ENCODE measurements at regions not wholly inside any gene's neighbourhood (a gene's known extent, or its start where the extent isn't known, plus 50 kb on each side); places are given as distances from the start of the nearest gene placed in this dataset.

DNA sequence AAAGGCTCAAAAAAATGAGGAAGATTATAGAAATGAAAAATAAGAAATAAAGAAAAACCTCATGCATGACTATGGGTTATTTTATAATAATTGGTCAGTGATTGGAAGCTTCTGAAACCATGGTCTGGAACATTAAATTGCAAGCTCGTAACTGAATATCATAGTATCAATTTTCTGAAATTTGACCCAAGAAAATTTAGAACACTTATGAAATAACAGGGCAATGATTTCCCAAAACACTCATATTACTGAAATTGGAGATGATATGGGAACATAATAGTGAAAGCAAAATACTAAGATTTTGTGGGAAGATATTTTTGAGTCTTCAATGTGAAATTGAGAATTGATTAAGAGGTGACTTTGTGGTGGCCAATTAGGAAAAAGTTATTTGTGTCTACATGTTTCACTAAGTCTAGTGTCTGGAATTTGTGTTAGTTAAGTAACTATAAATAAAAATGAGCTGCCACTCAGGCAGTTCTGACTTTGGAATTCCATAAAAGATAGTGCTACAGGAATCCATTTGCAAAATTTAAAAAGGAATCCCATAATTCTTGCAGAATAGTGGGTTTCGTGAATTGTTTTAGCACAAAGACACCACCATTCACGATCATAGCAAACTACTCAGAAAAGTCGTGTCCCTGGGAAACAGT, 603.0 kb downstream of the LMO7 start:
- no peak for DNase-seq

DNA sequence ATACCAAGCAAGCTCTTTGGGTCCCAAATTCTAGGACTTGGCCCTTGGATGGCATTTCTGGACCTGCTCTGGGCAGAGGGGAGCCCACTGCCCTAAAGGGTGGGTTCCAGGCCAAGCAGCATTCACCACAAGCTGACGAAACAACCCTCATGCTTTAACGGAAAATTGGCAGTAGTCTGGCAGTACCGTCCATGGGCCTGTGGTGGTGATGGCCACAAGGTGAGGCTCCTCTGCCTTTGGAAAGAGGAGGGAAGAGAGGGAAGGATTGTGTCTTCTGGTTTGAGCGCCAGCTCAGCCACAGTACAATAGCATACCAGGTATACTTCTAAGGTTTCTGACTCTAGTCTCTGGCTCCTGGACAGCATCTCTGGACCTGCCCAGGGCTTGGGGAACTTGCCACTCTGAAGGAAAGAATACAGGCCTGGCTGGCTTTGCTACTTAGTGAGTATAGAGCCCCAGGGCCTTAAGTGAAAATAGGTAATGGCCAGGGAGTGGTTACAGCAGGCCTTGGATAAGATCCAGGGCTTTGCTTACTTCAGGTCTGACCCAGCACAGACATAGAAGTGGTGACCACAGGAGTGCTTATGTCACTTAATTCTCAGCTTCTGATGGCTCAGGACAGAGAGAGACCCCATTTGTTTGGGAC, 595.5 kb downstream of the LMO7 start:
- DNase-seq, result no peak

DNA sequence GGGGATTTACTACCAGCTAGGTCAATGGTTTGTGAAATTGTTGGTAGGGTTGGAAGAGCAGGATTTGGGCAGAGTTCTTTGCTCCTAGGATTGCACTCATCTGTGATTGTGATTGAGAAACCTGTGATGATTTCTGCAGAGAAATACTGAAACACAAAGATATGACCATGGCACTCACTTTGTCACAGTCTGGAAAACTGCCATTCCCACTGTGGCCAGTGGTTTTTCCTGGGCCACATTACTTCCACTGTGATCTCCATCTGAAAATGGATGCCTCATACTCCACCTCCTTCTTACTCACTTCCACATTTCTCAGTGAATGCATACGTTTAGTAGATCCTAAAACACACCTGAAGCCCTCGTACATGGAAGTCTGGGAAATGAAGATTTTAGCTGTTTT, 593.2 kb downstream of the LMO7 start:
- no peak for DNase-seq

DNA sequence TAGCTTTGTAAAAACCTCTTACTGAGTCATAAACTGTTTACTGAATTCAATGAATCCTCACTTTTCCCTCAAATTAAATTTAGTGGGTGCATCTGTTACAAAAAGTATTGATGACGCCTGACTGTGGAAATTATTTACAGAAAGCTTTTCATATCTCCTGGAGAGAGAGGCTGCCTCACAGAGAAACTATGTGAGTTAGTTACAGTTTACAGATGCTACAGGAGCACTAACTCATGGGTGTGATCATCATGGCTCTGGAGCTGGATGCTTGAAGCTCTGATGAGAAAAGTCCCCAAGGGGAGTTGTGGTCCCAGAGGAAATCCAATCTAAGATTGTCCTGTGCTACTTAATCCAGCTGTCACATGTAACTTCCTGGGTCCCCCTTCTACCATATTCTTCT, 590.8 kb downstream of the LMO7 start:
- DNase-seq, result no peak

DNA sequence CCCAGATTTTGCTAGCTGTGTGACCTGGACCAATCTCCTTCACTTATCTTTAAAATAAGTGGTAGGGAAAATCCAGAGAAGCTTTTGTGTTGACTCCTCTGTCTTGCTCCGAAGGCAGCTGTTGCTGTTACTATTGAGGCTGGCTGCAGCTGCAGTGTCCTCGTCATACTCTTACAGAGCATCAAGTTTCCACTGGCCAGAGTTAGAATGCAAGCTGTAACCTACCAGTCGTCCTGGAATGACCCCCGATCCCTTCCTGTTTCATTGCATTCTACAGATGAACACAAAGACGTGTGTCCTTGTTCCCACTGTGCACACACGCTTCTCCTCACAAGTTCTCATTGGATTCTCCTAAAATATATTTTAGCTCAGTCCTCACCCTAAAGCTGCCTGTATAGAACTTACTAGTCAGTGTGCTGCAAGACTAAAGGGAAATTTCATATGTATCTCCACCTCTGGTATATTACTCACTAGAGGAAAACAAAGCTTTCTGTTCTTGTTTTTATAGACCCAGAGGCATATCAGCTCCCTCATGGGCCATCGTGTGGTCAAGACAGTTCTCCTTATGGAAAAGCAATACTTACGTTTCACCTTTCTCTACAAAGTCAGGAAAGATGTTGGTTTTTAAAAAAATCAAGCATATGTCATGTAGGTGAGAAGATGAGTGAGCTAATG, 589.8 kb downstream of the LMO7 start:
- no peak for DNase-seq

DNA sequence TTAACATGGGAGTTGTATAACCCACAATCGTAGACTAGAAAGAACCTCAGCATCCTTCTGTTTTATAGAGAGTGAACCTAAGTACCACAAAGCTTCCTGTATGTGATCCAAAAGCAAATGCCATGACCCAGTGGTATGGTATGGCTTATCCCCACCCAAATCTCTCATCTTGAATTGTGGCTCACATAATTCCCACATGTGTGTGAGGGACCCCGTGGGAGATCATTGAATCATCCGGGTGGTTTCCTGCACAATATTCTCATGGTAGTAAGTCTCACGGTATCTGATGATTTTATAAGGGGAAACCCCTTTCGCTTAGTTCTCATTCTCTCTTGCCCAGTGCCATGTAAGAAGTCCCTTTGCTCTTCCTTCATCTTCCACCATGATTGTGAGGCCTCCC, 587.9 kb downstream of the LMO7 start:
- DNase-seq, result no peak

DNA sequence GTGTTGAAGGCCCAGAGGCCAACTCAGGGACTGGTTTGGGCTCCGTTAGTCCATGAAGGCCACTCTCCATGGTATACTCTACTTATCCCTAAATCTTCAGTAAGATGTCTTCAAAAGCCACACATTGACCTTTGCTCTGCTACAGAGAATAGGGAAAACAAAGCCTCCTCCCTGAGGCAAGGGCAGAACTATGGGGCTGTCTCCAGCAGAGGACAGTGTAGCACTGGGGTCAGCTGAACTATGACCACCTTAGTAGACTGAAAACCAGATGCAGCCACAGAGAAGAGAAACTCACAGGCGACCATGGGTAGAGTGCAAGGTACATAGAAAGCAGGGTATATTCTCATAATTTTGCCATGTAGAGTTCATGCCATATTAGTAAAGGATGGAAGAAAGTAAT, 587.4 kb downstream of the LMO7 start:
- no peak for DNase-seq

DNA sequence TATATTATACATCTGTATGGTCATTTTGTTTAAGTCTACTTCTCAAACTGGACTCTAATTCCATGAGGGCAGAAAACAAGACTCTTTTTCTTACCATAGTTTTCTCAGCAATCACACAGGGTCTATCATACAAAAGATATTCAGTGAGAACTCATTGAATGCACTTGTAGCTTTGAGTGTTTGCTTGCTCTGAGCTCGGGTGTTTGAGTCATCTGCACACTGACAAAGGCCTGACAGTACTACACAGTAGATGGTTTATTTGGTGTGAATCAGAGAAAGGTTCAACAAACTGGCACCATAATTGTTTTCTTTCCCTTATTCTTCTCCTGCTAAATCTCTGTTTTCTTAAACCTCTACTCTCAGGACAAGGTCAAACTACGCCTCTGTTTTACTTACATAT, 586.4 kb downstream of the LMO7 start:
- DNase-seq, result no peak

DNA sequence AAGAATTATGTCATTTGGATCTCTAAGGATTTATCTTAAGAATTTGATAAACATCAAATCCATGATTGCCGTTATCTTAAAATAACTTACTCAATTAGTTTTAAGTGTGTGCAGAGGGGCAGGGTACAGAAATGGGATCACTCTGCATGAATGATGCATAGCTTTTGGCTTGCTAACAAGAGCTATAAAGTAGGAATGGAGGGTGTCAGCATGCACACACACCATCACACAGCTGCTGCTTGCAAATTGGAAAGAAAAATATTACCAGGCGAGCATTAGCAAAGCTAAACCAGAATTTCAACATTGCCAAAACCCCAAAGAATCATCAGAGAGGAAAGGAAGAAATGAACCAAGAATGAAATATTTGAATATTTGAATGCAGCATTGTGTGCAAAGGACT, 580.6 kb downstream of the LMO7 start:
- DNase-seq, result no peak

DNA sequence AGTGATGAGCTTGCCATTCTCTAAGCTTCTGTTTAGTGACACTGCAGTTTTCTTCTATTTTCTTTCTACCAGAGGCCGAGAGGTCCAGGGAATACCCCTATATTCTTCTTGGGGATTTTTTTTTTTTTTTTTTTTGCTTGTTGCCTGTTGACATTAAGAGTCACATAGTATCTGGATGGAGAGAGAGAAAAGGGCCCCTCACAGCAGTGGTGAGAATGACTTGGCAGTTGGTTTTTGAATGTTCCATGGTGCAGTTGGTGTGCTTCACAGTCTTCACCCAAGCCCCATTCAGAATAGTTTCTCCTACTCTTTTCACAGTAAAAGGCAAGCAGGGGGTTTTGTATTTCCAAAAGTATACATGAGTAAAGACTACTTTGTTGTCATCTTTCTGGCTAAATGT, 577.9 kb downstream of the LMO7 start:
- DNase-seq, result no peak

DNA sequence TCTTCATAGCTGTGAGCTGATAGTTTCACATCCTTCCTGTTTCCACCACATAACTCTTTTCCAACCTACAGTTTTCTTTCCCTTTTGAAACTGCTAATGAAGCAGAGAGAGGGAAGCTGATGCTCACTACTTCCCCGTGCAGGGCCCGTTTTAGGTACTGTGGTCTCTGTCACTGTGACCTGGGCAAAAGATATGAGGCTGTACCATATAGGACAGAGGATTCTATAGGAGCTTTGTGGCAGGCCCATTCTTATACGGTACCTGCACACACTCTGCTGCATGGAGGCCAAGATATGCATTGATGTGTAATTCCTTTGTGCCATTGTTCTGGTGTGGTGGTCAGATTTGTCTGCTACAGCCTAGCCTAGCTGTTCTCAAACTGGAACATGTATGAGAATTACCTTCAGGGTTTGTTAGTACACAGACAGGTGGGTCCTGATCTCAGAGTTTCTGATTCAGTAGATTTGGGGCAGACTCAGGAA, 577.3 kb downstream of the LMO7 start:
- no peak for DNase-seq

DNA sequence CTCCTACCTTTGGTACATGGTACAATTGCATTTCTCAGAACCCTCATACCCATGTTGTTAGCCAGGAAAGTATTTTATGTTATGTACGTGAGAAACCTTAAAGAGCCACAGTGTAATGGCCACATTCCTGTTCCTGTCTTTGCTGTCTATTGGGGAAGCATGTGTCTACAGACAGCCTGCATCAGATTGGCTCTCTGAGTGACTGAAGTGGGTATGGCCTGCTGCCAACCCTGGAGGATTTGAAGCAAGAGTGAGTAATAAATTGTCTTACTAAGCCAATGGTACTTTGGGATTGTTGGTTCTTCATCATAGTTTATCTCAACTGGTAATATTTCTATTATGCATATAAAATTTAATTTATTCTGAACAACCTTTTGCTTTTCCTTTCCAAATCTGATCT, 574.1 kb downstream of the LMO7 start:
- DNase-seq, result no peak

DNA sequence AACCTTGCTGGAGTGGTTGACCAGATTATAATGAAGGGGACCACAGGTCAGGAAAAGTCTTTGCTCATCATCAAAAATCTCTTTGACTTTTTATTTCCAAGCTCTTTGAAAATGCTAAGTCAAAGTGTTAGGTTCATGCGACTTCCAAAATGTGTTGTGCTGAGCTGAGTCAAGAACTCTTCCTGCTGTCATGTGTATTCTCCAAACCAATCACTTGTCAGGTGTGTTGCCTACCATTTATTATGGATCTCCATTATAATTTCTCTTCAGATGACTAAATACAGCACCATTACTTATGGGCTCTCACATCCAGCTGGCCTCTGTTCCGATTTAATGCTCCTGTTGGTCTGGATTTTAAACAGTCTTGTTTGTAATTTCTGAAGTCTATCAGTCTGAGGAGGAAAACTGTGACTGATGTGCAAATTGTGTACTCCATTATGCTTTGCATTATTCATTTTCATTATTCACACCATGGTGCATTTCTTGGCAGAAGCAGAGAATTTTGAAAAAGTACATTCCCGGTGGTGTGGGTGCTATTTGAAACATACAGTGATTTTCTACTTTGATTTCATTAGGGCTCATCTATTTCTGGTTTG, 562.5 kb downstream of the LMO7 start:
- no peak for DNase-seq

DNA sequence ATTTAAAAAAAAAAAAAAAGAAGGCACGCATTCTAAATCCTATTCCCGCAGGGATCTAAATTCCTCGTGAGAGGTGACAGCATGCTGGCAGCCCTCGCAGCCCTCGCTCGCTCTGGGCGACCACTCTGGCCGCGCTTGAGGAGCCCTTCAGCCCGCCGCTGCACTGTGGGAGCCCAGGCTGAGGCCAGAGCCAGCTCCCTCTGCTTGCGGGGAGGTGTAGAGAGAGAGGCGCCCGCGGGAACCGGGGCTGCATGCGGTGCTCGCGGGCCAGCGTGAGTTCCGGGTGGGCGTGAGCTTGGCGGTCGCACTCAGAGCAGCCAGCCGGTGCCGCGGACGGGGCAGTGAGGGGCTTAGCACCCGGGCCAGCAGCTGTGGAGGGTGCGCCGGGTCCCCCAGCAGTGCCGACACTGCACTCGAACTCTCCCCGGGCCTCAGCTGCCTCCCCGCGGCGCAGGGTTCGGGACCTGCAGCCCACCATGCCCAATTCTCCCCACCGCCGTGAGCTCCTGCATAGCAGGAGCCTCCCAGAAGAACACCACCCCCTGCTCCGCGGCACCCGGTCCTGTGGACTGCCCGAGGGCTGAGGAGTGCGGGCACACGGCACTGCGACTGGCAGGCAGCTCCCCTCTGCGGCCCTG, 553.9 kb downstream of the LMO7 start:
- no peak for DNase-seq

DNA sequence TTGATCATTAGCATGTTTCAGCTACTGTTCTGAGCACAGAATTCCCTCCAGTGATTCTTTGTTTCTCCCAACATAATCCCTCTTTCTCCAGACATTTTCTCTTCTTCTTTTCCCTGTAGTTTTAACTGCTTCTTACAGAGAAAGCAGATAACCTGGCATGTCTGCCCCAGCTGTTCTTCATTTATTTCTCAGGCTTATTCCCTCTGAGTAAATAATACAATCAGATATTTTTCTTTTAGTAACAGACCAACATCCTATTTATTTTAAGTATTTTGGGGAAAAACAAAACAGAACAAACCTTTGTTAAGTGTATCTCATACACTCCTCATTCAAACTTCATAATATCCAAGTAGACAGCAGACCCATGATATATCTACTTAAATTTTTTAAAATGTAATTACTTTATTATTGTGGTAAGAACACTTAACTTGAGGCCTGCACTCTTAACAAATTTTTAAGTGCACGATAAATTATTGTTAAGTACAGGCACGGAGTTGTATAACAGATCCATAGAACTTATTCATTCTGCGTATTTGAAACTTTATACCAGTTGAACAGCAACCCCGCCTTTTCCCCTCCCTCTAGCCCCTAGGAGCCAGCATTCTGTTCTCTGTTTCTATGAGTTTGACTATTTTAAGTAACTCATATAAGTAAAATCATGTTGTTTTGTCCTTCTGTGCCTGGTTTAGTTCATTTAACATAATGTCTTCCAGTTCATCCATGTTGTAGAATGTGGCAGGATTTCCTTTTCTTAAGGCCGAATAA, 540.0 kb downstream of the LMO7 start:
- no peak for DNase-seq

DNA sequence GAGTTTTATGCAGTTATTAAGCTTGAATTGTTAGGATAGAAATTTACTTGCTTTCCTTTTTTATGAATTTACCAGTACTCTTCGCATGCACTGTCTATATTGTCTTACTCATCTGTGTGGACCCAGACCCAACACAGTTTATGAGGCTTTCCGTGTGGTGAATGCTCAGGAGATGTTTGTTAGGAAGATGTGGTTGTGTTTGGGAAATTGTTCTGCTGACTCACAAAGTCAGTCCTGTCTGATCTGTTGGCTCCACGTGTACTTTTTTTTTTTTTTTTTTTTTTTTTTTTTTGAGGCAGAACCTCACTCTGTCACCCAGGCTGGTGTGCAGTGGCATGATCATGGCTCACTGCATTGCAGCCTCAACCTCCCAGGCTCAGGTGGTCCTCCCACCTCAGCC, 532.5 kb downstream of the LMO7 start:
- no peak for DNase-seq

DNA sequence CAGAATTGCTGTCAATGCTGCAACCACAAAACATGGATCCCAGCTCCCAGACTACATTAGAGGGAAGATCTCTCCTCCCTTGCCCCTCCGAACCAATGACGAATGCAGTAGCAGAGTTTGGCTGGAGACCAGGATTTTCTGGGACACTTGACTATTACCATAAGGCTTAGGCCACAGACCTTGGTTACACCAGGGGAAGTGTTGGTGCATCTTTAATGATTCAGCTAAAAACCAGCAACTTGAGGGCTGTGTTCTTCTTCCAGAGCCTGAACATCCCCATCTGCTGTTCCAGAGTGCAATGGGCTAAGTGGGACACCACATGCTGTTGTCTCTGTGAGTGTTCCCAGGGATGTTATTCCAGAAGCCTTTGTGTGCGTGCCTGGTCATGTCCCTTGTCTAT, 528.2 kb downstream of the LMO7 start:
- no peak for DNase-seq

DNA sequence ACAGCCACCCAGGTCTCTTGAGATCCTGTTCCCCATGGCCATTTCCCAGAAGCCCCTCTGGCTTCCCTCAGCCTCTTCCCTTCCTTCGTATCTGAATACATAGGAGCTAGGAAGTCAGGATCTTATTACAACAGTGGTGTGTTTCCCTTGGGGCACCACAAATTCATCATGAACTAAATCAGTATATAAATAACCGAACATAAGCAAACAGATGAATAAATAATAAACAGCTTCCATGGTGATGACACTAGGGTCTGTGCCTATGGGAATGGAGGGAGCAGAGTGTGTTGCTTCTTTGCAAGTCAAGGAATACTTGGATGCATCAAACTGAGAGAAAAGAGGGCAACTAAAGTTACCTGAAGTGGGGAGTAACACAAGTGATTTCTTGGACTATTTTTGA, 527.6 kb downstream of the LMO7 start:
- DNase-seq, result no peak

DNA sequence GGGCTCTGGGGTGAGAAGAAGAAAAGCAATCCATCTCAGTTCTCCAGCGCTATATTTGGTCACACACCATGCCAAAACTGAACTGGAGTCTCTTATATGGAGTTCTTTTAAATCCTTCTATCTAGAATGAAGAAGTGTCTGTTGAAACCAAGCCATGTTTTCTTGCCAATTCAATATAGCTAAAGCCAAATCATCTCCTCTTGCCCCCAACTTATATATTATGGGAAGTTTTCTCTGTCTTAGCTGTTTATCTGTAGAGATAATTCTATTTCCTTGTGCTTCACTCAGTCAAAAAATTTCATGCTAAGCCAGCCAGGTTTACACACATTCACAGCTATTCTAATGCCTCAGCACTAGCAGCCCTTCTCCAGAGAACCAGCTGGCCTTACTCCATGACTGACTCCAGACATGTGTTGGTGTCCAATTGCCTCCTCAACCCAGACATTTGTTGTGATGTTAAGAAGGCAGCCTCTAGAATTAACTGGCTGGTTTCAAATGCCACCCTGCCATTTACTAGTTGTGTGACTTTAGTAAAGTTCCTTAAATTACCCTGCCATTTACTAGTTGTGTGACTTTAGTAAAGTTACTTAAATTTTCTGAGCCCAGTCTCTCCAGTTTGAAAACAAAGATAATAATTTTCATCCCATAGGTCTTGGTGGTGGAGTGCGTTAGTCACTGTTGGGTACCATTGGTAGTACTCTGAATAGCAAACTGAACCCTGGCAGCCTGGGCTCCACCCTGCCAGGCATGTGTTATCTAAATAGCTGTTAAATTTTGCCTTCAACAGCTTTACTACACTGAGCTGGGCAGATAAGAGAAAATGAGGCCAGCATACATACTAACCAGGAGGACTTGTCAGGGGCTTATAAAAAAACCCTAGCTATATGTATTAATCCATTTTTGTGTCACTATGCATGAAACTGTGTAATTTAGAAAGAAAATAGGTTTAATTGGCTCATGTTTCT, 525.1 kb downstream of the LMO7 start:
- no peak for DNase-seq

DNA sequence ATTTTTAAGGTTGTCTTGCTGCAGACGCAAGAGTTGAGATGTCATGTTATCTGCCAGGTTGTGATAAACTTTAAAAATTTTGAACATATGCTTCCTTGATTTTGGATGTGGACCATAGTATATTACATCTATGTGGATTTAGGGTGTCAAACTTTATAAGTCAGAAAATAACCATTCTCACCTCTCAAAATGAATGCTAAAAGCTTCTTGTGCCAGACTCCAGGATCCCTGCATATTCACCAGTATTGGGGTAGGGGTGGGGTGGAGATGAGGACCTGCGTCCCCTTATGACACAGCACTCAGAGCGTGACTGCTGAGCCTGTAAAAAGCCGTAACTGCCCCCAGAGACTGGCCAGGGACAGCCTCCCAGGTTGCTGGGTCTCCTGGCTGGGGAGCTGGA, 524.4 kb downstream of the LMO7 start:
- no peak for DNase-seq

DNA sequence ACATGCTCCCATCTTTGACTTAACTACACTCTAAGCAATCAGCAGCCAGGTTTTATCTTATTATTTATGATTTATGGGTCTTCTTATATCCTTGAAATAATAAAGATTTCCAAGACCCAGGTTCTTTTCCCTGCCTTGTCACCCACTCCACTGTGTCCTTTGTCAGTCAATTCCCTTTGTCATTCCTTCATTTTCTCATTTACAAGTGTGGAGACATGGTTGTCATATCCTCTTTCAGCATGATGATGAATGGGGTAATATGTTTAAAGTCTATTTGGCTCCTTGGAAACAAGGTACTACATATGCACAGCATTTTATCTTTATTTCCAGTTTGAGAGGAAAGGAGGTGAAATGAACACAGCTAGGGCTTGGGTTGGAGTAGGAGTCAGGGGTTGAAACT, 521.8 kb downstream of the LMO7 start:
- DNase-seq, result no peak

DNA sequence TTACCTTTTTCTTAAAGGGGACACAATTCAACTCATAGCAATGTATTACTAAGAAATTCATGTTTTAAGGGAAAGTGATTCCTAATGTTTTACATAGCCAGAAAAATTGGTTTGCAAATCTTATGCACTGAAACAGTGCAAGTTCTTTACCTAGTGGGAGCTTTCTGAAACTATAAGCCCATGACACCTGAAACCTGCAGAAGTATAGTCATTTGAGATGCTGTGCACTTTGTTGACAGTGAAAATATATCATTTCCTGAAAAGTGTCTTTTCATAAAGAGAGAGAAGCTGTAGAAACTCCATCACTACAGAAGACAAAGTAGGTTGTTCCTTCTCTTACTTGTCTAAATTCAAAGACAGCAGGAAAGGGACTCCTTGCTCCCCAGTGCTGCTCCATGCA, 517.1 kb downstream of the LMO7 start:
- DNase-seq, result no peak
